Hepatocyte (in vitro differentiated cells): ENCODE measurements at regions not wholly inside any gene's neighbourhood (a gene's known extent, or its start where the extent isn't known, plus 50 kb on each side); places are given as distances from the start of the nearest gene placed in this dataset.

Experiments used
- DNase-seq: peaks from one replicate; pipeline ENCODE4 v3.0.0-alpha.2; 2016; ENCODE audit warnings: low spot score
- H2AFZ ChIP-seq: fragments of 200-600 bp; sonication (generic); 2 replicates; pipeline ENCODE4 v1.6.0; 2016; ENCODE audit warnings: antibody characterized with exemption, mild to moderate bottlenecking
- H3K27ac ChIP-seq: fragments of 200-600 bp; sonication (generic); 2 replicates; pipeline ENCODE4 v1.5.1; 2016; ENCODE audit warnings: mild to moderate bottlenecking
- H3K27me3 ChIP-seq: fragments of 200-600 bp; sonication (generic); 2 replicates; pipeline ENCODE4 v1.6.1; 2016
- H3K36me3 ChIP-seq: fragments of 200-600 bp; sonication (generic); replicated peaks from 2 replicates; pipeline ENCODE4 v1.5.1; 2016; ENCODE audit warnings: low read depth; ENCODE audit not compliant: insufficient read depth
- H3K4me1 ChIP-seq: fragments of 200-600 bp; sonication (generic); 2 replicates; pipeline ENCODE4 v1.5.1; 2016; ENCODE audit warnings: mild to moderate bottlenecking, moderate library complexity; ENCODE audit not compliant: insufficient read depth
- H3K4me2 ChIP-seq: fragments of 200-600 bp; sonication (generic); 2 replicates; pipeline ENCODE4 v1.6.0; 2016
- H3K4me3 ChIP-seq: fragments of 200-600 bp; sonication (generic); 2 replicates; pipeline ENCODE4 v1.5.1; 2016; ENCODE audit warnings: mild to moderate bottlenecking
- H3K79me2 ChIP-seq: fragments of 200-600 bp; sonication (generic); 2 replicates; pipeline ENCODE4 v1.6.0; 2017; ENCODE audit warnings: mild to moderate bottlenecking
- H3K9me2 ChIP-seq: fragments of 200-600 bp; sonication (generic); replicated peaks from 2 replicates; pipeline ENCODE4 v1.6.0; 2017; ENCODE audit warnings: mild to moderate bottlenecking; ENCODE audit not compliant: insufficient read depth
- H3K9me3 ChIP-seq: fragments of 200-600 bp; sonication (generic); 2 replicates; pipeline ENCODE4 v1.5.1; 2016; ENCODE audit warnings: low read depth, mild to moderate bottlenecking
- H4K20me1 ChIP-seq: fragments of 200-600 bp; sonication (generic); 2 replicates; pipeline ENCODE4 v1.6.0; 2016; ENCODE audit warnings: mild to moderate bottlenecking; ENCODE audit not compliant: insufficient read depth, poor library complexity, severe bottlenecking
- CTCF ChIP-seq: fragments of 200-600 bp; sonication (generic); IDR thresholded peaks from 2 replicates; pipeline ENCODE4 v1.5.1; 2016; ENCODE audit warnings: antibody characterized with exemption, mild to moderate bottlenecking; ENCODE audit not compliant: poor library complexity
- EZH2 ChIP-seq: fragments of 200-600 bp; sonication (generic); IDR thresholded peaks from 2 replicates; pipeline ENCODE4 v1.6.1; 2016; ENCODE audit warnings: antibody characterized with exemption, mild to moderate bottlenecking, borderline replicate concordance
- EZH2phosphoT487 ChIP-seq: fragments of 200-600 bp; sonication (generic); IDR thresholded peaks from one replicate; pipeline ENCODE4 v1.6.1; 2018; ENCODE audit warnings: antibody characterized with exemption, mild to moderate bottlenecking, low read depth, moderate library complexity; ENCODE audit not compliant: unreplicated experiment, severe bottlenecking
- WGBS: methylation state at CpG from one replicate; pipeline ENCODE4 v1.1.6; 2016; ENCODE audit warnings: low lambda C conversion rate; ENCODE audit errors: missing lambda C conversion rate; 5-methylcytosine and 5-hydroxymethylcytosine counted together

GRCh38 chr6:87763901-87764300 lies 61.9 kb upstream of the AKIRIN2 start:
- Histone ChIP-seq H3K36me3 (no peaks in the 10 kb centered on the region), H3K4me3 (no peak overlapping the region), H4K20me1 (no peaks in the 10 kb centered on the region), H3K9me3 (no peaks in the 10 kb centered on the region), H3K4me2 (no peak overlapping the region), H3K27me3 (no peaks in the 10 kb centered on the region), H3K79me2 (no peaks in the 10 kb centered on the region), H3K4me1 (peaks cover 6% of the 10 kb centered on the region), H2AFZ (no peak overlapping the region), H3K9me2 (no peaks in the 10 kb centered on the region), H3K27ac (no peak overlapping the region)
- DNase-seq: no peak
- TF ChIP-seq EZH2phosphoT487: no peak
- WGBS: 99% methylated on average over 4 of the region's 4 CpGs

- WGBS: 82% methylated on average over 2 of the region's 2 CpGs
- no peak overlapping the region for H3K4me3 ChIP-seq
- no peaks in the 10 kb centered on the region for H4K20me1 ChIP-seq
- no peaks in the 10 kb centered on the region for H3K9me3 ChIP-seq
- no peaks in the 10 kb centered on the region for H3K27me3 ChIP-seq
- DNase-seq: no peak
- peaks cover 6% of the 10 kb centered on the region for H3K4me1 ChIP-seq
- H3K9me2 ChIP-seq: no peaks in the 10 kb centered on the region
- no peaks in the 10 kb centered on the region for H3K79me2 ChIP-seq
- no peak overlapping the region for H2AFZ ChIP-seq
- no peak overlapping the region for H3K4me2 ChIP-seq
- H3K27ac ChIP-seq: no peak overlapping the region
- no peaks in the 10 kb centered on the region for H3K36me3 ChIP-seq
- TF ChIP-seq CTCF: no peak
- TF ChIP-seq EZH2phosphoT487: no peak
- no peak for TF ChIP-seq EZH2
Measured at GRCh38 chr6:87763276-87763675, 61.2 kb upstream of the AKIRIN2 start.

GRCh38 chr6:87762116-87762515 lies 60.1 kb upstream of the AKIRIN2 start:
- TF ChIP-seq CTCF (no peak), EZH2phosphoT487 (no peak), EZH2 (no peak)
- 55% methylated on average over 3 of the region's 3 CpGs for WGBS
- no peak overlapping the region for H3K4me2 ChIP-seq
- H3K27ac ChIP-seq: no peak overlapping the region
- no peak overlapping the region for H3K4me3 ChIP-seq
- no peak for DNase-seq
- peaks cover 6% of the 10 kb centered on the region for H3K4me1 ChIP-seq
- H3K36me3 ChIP-seq: no peaks in the 10 kb centered on the region
- H3K9me2 ChIP-seq: no peaks in the 10 kb centered on the region
- no peaks in the 10 kb centered on the region for H3K79me2 ChIP-seq
- no peaks in the 10 kb centered on the region for H3K9me3 ChIP-seq
- H3K27me3 ChIP-seq: no peaks in the 10 kb centered on the region
- H2AFZ ChIP-seq: no peak overlapping the region
- no peaks in the 10 kb centered on the region for H4K20me1 ChIP-seq

- 96% methylated on average over 3 of the region's 3 CpGs for WGBS
- no peaks in the 10 kb centered on the region for H3K4me1 ChIP-seq
- no peak for DNase-seq
- H2AFZ ChIP-seq: no peak overlapping the region
- no peaks in the 10 kb centered on the region for H3K9me2 ChIP-seq
- no peak overlapping the region for H3K4me3 ChIP-seq
- H3K79me2 ChIP-seq: no peaks in the 10 kb centered on the region
- TF ChIP-seq EZH2 (no peak), CTCF (no peak)
- no peaks in the 10 kb centered on the region for H4K20me1 ChIP-seq
- no peak overlapping the region for H3K4me2 ChIP-seq
- H3K36me3 ChIP-seq: no peaks in the 10 kb centered on the region
- no peak overlapping the region for H3K27ac ChIP-seq
- H3K27me3 ChIP-seq: no peaks in the 10 kb centered on the region
- no peaks in the 10 kb centered on the region for H3K9me3 ChIP-seq
Measured at GRCh38 chr6:87757792-87758191, 55.8 kb upstream of the AKIRIN2 start.
